AG08396 (cell line): ENCODE measurements at regions not wholly inside any gene's neighbourhood (a gene's known extent, or its start where the extent isn't known, plus 50 kb on each side); places are given as distances from the start of the nearest gene placed in this dataset.
A peak's percentile ranks its signal among the peaks of the same experiment; 100 is the strongest.
"Not testable (repeated sequence)": the region's sequence is repeated elsewhere in the genome, so short reads cannot be mapped to it uniquely, and the experiment has no call there.

Experiments used
- DNase-seq: peaks from one replicate; pipeline ENCODE4 v3.0.0; 2012; ENCODE audit warnings: low spot score, mixed read lengths

- DNase-seq: no peak
These were observed 132.4 kb downstream of the TSEN15 start for GRCh38 chr1:184183919-184184318.

- not testable (repeated sequence) for DNase-seq
These were observed 133.1 kb downstream of the TSEN15 start for GRCh38 chr1:184184614-184185013.

- DNase-seq: no peak
These were observed 133.8 kb downstream of the TSEN15 start for GRCh38 chr1:184185347-184185746.

- DNase-seq: no peak
These were observed 134.6 kb downstream of the TSEN15 start for GRCh38 chr1:184186167-184186566.

- no peak for DNase-seq
These were observed 135.6 kb downstream of the TSEN15 start for GRCh38 chr1:184187097-184187496.

GRCh38 chr1:184188037-184188436, 136.5 kb downstream of the TSEN15 start:
- no peak for DNase-seq

- DNase-seq: no peak
These were observed 137.8 kb downstream of the TSEN15 start for GRCh38 chr1:184189361-184189760.

- DNase-seq: no peak
These were observed 139.1 kb downstream of the TSEN15 start for GRCh38 chr1:184190616-184191015.

GRCh38 chr1:184191181-184191621, 139.7 kb downstream of the TSEN15 start:
- DNase-seq: peak; percentile 81

- no peak for DNase-seq
These were observed 141.3 kb downstream of the TSEN15 start for GRCh38 chr1:184192796-184193195.

- DNase-seq: no peak
These were observed 141.9 kb downstream of the TSEN15 start for GRCh38 chr1:184193451-184193850.

- DNase-seq: no peak
These were observed 142.7 kb downstream of the TSEN15 start for GRCh38 chr1:184194236-184194635.

GRCh38 chr1:184195722-184196121, 144.2 kb downstream of the TSEN15 start:
- not testable (repeated sequence) for DNase-seq

- DNase-seq: no peak
These were observed 146.3 kb downstream of the TSEN15 start for GRCh38 chr1:184197831-184198230.

GRCh38 chr1:184199036-184199435, 147.5 kb downstream of the TSEN15 start:
- no peak for DNase-seq

GRCh38 chr1:184199438-184200085, 148.0 kb downstream of the TSEN15 start:
- DNase-seq: no peak

- DNase-seq: no peak
These were observed 157.1 kb downstream of the TSEN15 start for GRCh38 chr1:184208622-184209021.

GRCh38 chr1:184210031-184210430, 158.5 kb downstream of the TSEN15 start:
- DNase-seq: peak; percentile 11

GRCh38 chr1:184210862-184211261, 159.3 kb downstream of the TSEN15 start:
- DNase-seq: no peak

GRCh38 chr1:184212649-184213314, 161.3 kb downstream of the TSEN15 start:
- DNase-seq: peak; percentile 72

GRCh38 chr1:184214128-184214527, 162.6 kb downstream of the TSEN15 start:
- DNase-seq: no peak

GRCh38 chr1:184215274-184215925, 163.9 kb downstream of the TSEN15 start:
- no peak for DNase-seq

- DNase-seq: no peak
These were observed 167.0 kb downstream of the TSEN15 start for GRCh38 chr1:184218458-184219075.
